GM12878 (cell line): ENCODE measurements at regions not wholly inside any gene's neighbourhood (a gene's known extent, or its start where the extent isn't known, plus 50 kb on each side); places are given as distances from the start of the nearest gene placed in this dataset.

Experiments
- MAX ChIP-seq: IDR thresholded peaks from 2 replicates; pipeline ENCODE4 v1.6.1; 2012; ENCODE audit warnings: low read depth, low read length, improper control_type of control experiment
- MXI1 ChIP-seq: fragments of 150-350 bp; IDR thresholded peaks from 2 replicates; pipeline ENCODE4 v1.6.1; 2011; ENCODE audit warnings: low read depth, mild to moderate bottlenecking, inconsistent platforms, low read length, improper control_type of control experiment
- REST ChIP-seq: IDR thresholded peaks from 2 replicates; pipeline ENCODE4 v1.6.1; 2012; ENCODE audit warnings: mild to moderate bottlenecking, low read depth, low read length

DNA sequence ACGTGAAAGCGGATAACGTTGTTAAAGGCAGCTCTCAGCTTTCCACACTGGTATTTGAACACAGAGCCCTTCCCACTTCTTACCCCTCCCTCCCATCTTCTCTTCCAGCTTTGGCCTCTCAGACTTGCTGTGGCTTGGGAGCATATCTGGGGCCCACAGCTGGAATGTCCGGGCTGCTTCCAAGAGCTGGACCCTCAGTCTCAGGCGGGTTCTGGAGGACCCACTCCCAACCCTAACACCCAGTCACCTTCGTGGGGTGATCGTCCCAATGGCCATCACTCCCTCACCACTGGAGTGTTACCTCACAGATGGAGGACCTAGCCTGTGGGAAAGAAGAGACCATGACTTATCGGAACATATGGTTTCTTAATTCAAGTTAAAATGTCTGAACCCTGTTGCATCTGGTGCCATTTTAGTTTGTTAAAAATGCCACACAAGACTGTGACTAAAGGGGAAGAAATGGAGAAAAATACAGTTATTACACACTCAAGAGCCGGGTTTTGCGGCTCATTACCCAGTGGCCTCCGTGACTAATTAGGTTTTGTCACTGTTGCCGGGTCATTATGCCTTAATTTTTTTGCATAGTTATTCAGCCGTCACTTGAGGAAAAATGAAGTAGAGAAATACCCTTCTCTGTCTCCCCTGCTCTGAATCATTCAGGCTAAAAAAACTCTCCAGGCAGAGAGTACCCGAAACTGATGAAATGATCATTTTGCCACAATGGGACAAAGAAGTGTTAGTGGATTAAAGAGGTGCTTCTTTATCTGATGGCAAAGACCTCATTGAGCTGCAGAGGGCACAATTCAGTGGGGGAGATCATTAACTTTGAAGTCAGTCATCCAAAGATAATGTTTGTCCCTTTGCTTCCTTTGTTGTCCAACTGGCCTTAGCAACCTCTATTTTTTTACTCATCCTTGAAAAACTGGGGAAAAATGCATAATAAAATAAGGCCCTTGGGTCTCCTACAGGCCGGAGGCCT lies 87.2 kb upstream of the HTATIP2 start:
- TF ChIP-seq MAX (no peak), REST (no peak), MXI1 (no peak)
